MCF 10A (cell line): ENCODE measurements at regions not wholly inside any gene's neighbourhood (a gene's known extent, or its start where the extent isn't known, plus 50 kb on each side); places are given as distances from the start of the nearest gene placed in this dataset.

ENCODE experiments used
- BruUV-seq: library from RNA; stranded (reverse); fragments of 400-500 nt; replicated peaks from 2 replicates; lab custom pipeline; 2021; lab: Mats Ljungman, UMichigan
- CTCF ChIA-PET: fragments of 300-600 bp; sonication (Branson Sonifier 250); formaldehyde crosslinking; extraction: SDS; loops from one replicate; lab custom pipeline; 2021; ENCODE audit warnings: antibody characterized with exemption, inconsistent platforms; lab: Yijun Ruan, JAX
- POLR2A ChIA-PET: fragments of 300-600, 350-650 bp; sonication (Branson Sonifier 250); formaldehyde crosslinking; extraction: SDS; loops from one replicate; lab custom pipeline; 2020; ENCODE audit warnings: antibody characterized with exemption, inconsistent platforms; lab: Yijun Ruan, JAX
- DNase-seq: peaks from one replicate; pipeline ENCODE4 v3.0.0-alpha.2; 2018; ENCODE audit not compliant: unreplicated experiment
- H3K27ac Mint-ChIP-seq: one replicate; pipeline ENCODE4 v1.8.0; 2022; ENCODE audit warnings: mild to moderate bottlenecking, low read depth, mixed read lengths; ENCODE audit not compliant: unreplicated experiment
- H3K27me3 Mint-ChIP-seq: one replicate; pipeline ENCODE4 v1.8.0; 2022; ENCODE audit warnings: mixed read lengths; ENCODE audit not compliant: insufficient read depth, unreplicated experiment
- H3K36me3 Mint-ChIP-seq: one replicate; pipeline ENCODE4 v1.8.0; 2022; ENCODE audit warnings: mild to moderate bottlenecking, moderate library complexity, mixed read lengths; ENCODE audit not compliant: insufficient read depth, unreplicated experiment
- H3K4me1 Mint-ChIP-seq: one replicate; pipeline ENCODE4 v1.8.0; 2022; ENCODE audit warnings: mixed read lengths; ENCODE audit not compliant: insufficient read depth, unreplicated experiment
- H3K4me3 Mint-ChIP-seq: one replicate; pipeline ENCODE4 v1.8.0; 2022; ENCODE audit warnings: mild to moderate bottlenecking, moderate library complexity, mixed read lengths; ENCODE audit not compliant: unreplicated experiment
- H3K9me3 Mint-ChIP-seq: one replicate; pipeline ENCODE4 v1.8.0; 2022; ENCODE audit warnings: mixed read lengths; ENCODE audit not compliant: unreplicated experiment
- intact Hi-C: fragments of 100-400 bp; cut with micrococcal nuclease; formaldehyde crosslinking; loops from 2 replicates; pipeline ENCODE4 v1.14.1; 2022
- TF ChIP-seq, protein P1 (sequence below): fragments of 200-600 bp; IDR thresholded peaks from one replicate; pipeline ENCODE4 v1.8.0; 2022; ENCODE audit warnings: antibody characterized with exemption, mild to moderate bottlenecking; ENCODE audit not compliant: unreplicated experiment

DNA sequence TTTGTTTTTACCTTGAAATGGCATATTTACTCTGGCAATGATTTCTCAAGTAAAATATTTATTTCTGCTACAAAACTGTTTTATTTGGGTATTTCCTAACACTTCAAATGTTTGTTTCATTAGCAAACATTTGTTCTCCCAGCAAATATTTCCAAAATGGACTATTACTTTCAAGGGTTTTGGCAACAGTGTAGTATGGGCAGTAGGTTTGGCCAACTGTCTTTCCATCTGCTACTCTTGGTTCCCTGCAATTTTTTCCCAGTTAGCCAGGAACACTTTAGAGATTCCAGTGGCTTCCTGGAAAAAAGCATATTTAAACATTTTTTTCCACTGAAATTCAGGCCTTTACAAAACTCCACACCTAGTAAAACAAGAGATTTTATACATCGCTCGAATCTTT lies 466.6 kb downstream of the SLITRK6 start:
- H3K27ac Mint-ChIP-seq = no peak overlapping the region

DNA sequence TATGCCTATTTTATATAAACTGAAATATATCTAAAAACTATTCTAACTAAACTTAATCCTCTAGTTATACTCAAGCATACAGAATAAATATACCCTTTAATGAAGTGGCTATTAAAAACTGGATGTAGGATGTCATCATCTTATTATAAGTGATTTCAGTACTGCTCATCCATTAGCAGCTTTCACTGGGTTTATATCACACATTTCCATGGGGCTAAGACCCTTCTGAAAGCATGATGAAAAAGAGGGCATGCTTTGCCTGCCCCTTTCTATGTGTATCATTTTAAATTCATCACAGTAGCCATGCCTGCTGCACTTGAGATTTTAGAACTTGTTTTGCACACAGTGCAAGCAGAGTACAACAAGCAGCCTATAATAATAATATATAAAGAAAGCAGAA lies 477.5 kb downstream of the SLITRK6 start:
- TF ChIP-seq, protein P1, sequence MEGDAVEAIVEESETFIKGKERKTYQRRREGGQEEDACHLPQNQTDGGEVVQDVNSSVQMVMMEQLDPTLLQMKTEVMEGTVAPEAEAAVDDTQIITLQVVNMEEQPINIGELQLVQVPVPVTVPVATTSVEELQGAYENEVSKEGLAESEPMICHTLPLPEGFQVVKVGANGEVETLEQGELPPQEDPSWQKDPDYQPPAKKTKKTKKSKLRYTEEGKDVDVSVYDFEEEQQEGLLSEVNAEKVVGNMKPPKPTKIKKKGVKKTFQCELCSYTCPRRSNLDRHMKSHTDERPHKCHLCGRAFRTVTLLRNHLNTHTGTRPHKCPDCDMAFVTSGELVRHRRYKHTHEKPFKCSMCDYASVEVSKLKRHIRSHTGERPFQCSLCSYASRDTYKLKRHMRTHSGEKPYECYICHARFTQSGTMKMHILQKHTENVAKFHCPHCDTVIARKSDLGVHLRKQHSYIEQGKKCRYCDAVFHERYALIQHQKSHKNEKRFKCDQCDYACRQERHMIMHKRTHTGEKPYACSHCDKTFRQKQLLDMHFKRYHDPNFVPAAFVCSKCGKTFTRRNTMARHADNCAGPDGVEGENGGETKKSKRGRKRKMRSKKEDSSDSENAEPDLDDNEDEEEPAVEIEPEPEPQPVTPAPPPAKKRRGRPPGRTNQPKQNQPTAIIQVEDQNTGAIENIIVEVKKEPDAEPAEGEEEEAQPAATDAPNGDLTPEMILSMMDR = no peak
- Mint-ChIP-seq H3K9me3 (no peaks in the 10 kb centered on the region), H3K4me1 (no peaks in the 10 kb centered on the region), H3K4me3 (no peak overlapping the region), H3K27ac (no peak overlapping the region), H3K27me3 (no peaks in the 10 kb centered on the region), H3K36me3 (no peaks in the 10 kb centered on the region)
- BruUV-seq = no TSS peak
- ChIA-PET POLR2A (interaction anchor here (1.6 kb wide), 1 partner anchor 10 kb away, joined by 5 read pairs; no protein-coding TSS in a partner anchor), CTCF (interaction anchor here (0.6 kb wide), 1 partner anchor 20 kb away, joined by 3 read pairs; no protein-coding TSS in a partner anchor)
- no peak for DNase-seq
- intact Hi-C loops = no loop called here

More for the DNA sequence above, 466.6 kb downstream of the SLITRK6 start:
- POLR2A ChIA-PET = interaction anchor here (1.1 kb wide), 1 partner anchor 10 kb away, joined by 5 read pairs; no protein-coding TSS in a partner anchor
- H3K4me3 Mint-ChIP-seq = no peak overlapping the region
- no peaks in the 10 kb centered on the region for H3K4me1 Mint-ChIP-seq
- intact Hi-C loops = no loop called here
- H3K27me3 Mint-ChIP-seq = no peaks in the 10 kb centered on the region
- no peak for DNase-seq
- TF ChIP-seq, protein P1 = no peak
- no peaks in the 10 kb centered on the region for H3K36me3 Mint-ChIP-seq
- no peaks in the 10 kb centered on the region for H3K9me3 Mint-ChIP-seq
- BruUV-seq = no TSS peak
- CTCF ChIA-PET = no interaction called here

DNA sequence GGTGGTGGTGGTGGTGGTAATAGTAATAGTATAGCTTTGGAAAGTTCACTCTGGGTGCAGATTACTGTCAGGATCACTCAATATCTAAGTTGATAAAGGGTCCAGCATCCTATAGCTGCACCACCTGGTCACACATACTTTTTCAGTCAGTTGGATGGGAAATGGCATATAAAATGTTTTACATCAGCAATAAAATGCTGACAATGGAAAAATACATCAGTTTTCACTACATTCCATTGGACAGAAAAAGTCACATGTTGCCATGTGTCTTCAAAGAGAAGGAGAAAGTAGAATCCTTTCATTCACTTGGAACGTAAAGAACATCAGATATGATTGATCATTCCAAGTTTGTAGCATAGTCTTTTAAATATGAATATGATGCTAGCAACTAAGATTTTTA lies 481.4 kb downstream of the SLITRK6 start:
- Mint-ChIP-seq H3K9me3 (no peaks in the 10 kb centered on the region), H3K27ac (no peak overlapping the region), H3K4me1 (peaks cover 7% of the 10 kb centered on the region), H3K27me3 (no peaks in the 10 kb centered on the region), H3K4me3 (no peak overlapping the region), H3K36me3 (no peaks in the 10 kb centered on the region)
- BruUV-seq = no TSS peak
- intact Hi-C loops = no loop called here
- POLR2A ChIA-PET = no interaction called here
- TF ChIP-seq, protein P1 = no peak
- CTCF ChIA-PET = interaction anchor here (0.7 kb wide), 1 partner anchor 1267 kb away, joined by 4 read pairs; no protein-coding TSS in a partner anchor
- no peak for DNase-seq

DNA sequence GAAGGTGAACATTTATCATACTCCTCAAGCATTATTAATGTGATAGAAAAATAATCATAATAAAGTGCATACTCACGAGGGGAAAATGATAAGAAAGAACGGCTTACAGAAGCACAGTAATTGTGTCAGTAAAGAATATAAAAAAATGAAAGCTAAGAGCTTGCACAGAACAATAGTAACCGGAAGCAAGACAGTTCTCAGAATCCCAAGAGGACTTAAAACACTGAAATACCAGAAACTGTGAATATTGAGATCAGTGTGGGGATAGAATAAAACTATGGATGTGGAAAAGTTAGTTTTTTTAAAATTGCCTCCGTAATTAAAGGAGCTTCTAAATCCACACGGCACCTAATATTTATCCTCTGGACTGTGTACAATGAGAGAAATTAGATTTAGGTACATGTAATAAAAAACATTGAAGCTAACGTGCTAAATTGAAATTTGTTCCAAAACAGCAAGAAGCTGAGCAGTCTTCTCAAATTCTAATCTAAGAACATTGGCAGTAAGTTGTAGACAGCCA lies 482.7 kb downstream of the SLITRK6 start:
- CTCF ChIA-PET = interaction anchor here (0.7 kb wide), 1 partner anchor 221 kb away, joined by 3 read pairs; no protein-coding TSS in a partner anchor
- intact Hi-C loops = no loop called here
- peaks cover 7% of the 10 kb centered on the region for H3K4me1 Mint-ChIP-seq

More for the DNA sequence above, 482.7 kb downstream of the SLITRK6 start:
- Mint-ChIP-seq H3K27me3 (no peaks in the 10 kb centered on the region), H3K36me3 (no peaks in the 10 kb centered on the region), H3K4me3 (no peak overlapping the region), H3K27ac (no peak overlapping the region), H3K9me3 (no peaks in the 10 kb centered on the region)
- BruUV-seq = no TSS peak
- POLR2A ChIA-PET = no interaction called here
- TF ChIP-seq, protein P1 = no peak
- DNase-seq = no peak
